CD4-positive, alpha-beta T cell treated with Interferon alpha-2 for 1 hour (primary cell): ENCODE measurements at regions not wholly inside any gene's neighbourhood (a gene's known extent, or its start where the extent isn't known, plus 50 kb on each side); places are given as distances from the start of the nearest gene placed in this dataset.
"Not testable (repeated sequence)": the region's sequence is repeated elsewhere in the genome, so short reads cannot be mapped to it uniquely, and the experiment has no call there.

Source experiments
- DNase-seq, 2 donors: peaks; one replicate each; pipeline ENCODE4 v3.0.0-alpha.2; 2020 to 2022

DNA sequence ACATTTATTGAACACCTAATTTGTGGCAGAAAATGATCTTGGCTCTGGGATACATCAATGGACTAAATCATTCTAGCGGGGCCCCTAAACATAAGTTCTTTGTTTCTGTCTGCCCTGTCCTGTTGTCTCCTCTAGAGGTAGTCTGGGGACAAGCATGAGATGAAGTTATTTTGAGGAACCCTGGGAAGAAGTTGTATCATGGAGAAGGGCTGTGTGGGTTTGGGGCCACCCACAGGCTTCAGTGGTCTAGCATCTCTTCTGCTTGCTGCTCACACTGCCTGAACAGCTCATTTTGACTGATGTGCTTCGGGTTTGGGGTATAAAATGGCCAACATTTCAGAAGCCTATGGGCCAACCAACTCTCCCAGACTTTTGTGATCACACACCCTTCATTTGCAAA lies 50.3 kb upstream of the OSBPL11 start:
- DNase-seq, result no peak

DNA sequence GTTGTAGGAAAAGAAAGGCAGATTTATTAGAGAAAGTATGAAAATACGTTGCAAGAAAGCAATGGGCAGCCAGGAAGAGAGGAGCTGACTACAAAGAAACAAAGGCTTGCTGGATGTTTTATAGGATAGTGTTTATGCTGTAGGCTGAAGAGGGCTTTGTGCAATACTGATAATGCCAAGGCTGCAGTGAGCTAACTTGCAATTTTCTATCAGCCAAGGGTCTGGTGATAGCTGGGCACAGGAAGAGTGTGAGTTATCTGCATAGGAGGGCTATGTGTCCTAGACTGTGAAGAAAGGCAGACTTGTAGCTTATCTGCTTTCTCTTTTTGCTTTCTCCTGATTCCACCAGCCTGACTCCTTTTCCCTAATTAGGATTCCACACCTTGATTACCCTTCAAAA lies 51.3 kb upstream of the OSBPL11 start:
- DNase-seq, result no peak

DNA sequence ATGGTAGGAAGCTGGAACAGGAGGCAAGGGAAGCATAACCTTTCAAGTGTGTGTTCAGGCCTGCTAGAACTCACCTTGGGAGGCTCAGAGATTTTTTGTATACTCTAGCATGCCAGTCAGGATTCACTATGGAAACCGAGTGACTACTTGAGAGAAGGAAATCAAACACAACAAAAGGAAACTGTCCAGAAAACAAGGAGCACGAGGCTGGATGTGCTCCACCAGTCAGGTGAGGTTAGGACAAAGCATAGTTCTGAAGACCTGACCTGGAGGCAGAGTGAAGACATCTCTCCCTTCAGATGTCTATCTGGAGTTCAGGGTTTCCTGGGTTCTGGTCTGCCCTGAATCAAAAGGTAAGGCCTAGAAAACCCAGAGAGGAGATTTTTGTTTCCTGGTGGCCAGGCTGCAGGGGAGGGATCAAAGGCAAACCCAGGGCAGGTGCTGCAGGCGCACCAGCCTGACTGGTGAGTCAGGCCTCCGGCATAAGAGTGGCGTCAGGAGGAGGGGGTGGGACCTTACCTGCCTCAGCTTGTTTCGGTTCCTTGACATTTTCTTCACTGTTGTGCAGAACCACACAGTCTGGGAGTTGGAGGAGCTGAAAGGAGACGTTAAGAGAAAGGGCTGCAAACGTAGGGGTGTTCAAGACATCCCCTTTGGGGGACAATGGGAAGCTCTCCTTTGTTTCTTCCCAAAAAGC lies 52.2 kb upstream of the OSBPL11 start:
- DNase-seq, result no peak

DNA sequence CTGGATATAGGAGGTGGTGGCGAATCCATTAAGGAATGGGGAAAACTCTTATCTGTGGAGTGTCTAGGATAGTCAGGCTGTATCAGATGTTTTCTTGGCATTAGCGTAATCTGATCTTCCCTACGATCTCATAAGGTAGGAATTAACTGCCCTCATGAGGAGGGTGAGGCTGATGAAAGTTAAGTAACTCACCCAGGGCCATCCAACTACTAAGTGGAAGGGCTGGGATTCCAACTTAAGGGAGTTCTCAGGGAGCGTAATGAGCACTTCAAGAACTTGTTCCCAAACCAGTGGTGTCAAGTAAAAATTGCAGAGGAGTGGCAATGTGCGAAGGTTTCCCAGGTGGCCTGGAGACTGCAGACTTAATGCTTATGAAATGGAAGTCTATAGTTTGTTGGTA lies 55.9 kb upstream of the OSBPL11 start:
- DNase-seq, result no peak

DNA sequence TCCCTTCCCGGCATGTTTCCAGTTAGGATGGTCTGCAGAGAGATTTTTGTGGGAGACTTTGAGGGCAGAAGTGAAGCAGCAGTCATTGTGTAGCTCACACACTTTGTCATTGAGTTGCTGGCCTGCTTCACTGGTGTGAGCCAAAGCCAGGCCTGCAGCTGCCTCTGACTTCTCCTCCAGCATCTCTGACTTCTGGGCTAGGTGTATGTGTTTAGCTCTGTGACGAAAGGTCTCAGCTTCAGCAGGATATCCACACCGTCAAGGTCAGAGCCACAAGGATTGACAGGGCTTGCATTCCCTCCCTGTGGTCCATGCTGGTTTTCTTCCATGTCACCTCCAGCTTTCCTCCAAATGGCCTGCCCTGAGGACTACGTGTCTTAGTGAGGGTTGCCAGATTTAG lies 57.1 kb upstream of the OSBPL11 start:
- DNase-seq, result no peak

DNA sequence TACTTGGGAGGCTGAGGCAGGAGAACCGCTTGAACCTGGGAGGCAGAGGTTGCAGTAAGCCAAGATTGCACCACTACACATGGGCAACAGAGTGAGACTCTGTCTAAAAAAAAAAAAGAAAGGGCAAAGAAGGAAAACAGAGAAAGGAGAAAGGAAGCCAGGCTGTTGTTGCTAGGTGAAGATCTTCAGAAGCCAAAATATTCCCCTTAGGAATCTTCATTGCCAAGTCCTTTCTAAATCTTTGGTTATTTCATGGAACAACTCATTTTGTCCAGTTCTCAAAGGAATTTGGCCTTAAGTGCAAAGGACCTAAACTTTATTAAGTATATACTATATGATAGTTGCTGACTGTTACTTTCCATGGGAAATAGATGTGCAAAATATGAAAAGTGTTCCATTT lies 59.2 kb upstream of the OSBPL11 start:
- DNase-seq, result no peak

DNA sequence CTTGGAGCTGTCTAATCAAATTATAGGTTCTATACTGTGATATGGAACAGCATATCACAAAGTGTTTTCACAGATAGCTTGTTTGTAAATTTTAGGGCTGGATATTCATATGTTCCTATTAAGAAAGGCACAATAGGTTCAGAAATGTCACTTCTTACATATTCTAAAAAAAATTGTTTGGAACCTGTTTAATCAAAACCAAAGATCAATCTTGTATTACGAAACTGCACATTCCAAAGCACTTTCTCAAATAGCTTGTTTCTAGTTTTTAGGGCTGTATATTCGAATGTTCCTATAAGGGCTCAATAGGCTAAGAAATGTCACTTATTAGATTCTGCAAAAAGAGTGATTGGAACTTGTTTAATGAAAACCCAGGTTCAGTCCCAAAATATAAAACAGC lies 67.4 kb upstream of the OSBPL11 start:
- no peak for DNase-seq

DNA sequence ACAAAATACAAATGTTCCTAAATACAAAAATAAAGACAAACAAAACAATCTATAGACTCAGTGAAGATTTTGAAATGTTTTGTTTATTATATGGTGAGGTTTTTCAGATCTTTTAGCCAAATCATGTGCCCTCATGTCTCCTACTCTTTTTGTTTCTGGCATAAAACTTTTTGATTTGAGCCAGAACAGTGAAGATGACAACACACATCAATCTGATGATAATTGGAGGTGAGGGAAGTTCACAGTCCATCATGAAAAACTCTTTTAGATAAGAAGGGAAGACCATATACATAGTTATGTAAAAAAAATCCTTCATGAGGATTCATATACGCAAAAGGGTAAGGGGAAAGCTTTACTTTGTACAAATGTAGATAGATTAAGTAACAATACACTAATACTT lies 75.1 kb upstream of the OSBPL11 start:
- no peak for DNase-seq

DNA sequence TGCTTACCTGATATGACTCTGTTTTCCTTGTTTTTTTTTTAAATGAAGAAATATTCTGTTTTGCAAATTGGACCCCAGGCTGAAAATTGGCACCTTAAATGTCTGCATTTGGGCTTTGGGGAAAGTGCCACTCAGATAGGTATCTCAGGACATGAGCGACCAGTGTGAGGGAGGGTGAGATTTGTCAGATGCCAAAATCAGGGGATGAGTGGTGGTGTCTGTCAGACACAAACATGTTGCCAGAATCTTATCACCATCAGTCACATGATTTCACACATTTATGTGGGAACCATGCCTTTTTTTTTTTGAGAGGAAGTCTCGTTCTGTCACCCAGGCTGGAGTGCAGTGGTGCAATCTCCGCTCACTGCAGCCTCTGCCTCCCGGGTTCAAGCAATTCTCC lies 75.6 kb upstream of the OSBPL11 start:
- DNase-seq, result peak in 1 of 2 donors; percentile 35

DNA sequence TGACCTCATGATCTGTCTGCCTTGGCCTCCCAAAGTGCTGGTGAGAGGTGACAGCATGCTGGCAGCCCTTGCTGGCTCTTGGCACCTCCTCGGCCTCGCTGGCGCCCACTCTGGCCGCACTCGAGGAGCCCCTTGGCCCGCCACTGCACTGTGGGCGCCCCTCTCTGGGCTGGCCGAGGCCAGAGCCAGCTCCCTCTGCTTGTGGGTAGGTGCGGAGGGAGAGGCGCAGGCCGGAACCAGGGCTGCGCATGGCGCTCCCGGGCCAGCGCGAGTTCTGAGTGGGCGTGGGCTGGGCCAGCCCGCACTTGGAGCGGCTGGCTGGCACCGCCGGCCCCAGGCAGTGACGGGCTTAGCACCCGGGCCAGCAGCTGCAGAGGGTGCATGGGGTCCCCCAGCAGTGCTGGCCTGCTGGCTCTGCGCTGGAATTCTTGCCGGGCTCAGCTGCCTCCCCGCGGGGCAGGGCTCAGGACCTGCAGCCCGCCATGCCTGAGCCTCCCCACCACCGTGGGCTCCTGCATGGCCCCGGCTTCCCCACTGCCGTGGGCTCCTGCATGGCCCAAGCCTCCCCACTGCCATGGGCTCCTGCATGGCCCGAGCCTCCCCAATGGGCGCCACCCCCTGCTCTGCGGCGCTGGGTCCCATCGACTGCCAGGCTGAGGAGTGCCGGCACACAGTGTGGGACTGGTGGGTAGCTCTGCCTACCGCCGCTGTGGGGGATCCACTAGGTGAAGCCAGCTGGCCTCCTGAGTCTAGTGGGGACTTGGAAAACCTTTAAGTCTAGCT lies 76.4 kb upstream of the OSBPL11 start:
- DNase-seq, result no peak

DNA sequence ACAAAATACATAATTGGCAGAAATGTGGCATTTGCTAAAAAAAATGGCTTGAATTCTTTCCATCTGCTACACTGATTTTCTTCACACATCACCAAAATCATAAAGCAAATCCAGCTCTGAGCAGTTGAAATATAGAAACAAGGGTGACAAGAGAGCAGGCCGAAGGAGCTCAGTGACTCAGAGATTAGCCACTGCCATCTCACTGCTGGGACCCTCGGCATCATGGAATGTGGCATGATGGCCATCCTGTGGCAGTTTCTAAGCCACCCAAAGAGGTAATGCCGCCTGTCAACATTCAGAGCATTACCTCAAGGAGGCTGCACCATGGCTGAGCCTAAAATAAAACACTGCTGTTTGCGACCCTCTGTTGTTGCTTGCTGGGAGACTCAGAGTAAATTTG lies 80.5 kb upstream of the OSBPL11 start:
- no peak for DNase-seq

DNA sequence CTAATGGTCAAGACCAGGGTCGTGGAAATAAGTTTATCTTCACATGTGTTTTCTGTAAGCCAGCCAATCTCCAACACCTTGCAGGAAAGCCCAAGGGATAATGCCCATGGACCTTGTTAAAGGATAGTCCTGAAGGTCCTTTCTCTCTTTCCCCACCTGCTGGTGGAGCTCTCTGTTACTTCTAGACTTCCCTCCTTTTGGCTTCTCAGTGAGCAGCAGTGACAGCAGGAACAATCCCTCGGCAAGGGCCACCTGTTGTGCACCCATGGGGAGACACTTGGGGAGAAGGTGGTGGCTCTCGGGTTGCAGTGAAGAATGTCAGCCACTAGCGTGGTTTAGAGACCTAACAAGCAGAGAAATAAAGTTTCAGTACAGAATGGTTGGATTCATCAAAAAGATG lies 84.0 kb upstream of the OSBPL11 start:
- no peak for DNase-seq

DNA sequence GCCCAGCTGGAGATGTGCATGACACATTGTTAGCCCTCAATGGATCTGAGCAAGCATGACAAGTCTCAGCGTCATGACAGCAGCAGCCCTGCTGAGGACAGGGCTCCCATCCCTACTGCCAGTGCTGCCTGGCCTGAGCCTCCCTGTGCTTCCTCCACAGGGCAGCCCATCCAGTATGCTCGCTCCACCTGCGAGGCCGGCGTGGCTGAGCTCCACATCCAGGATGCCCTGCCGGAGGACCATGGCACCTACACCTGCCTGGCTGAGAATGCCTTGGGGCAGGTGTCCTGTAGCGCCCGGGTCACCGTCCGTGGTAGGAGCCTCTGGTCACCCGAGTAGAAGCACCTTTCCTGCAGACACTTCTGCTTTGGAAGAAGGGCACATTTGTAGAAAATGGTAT lies 85.8 kb upstream of the OSBPL11 start:
- no peak for DNase-seq

DNA sequence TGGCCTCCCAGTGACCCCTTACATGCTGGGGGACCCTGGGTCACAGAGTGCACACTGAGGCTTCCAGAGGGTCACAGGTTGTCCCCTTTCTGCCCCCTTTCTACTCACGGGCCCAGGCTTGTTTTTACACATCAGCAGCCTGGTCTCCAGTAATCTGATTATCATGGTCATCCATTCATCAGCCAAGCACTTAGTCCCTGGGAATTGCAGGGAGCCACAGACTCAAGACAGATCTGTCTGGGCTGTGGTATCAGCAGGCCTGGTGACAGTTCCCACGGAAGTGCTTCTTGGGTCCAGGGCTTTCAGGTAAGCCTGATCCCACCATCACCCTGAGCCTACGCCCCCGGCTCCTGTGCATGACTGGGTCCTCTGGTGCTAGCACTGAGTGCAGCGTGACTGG lies 86.6 kb upstream of the OSBPL11 start:
- not testable (repeated sequence) for DNase-seq

DNA sequence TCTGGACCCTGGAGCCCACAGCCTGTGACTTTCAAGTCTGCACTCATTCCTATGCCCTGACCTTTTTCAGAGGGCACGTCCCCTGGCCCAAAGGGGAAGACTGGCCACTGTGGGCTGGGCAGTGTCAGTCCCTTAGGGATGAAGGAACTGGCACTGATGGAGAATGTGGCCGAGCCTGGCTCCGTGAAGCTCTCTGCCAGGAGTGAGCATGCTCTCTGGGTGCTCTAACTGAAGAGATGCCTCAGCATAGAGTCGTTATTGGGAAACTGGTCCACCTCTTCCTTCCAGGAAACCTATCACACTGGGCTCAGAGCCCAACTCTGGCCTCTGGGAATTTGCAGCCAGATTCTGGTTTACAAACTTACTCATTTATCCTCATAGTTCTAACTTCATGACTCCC lies 87.3 kb upstream of the OSBPL11 start:
- not testable (repeated sequence) for DNase-seq

DNA sequence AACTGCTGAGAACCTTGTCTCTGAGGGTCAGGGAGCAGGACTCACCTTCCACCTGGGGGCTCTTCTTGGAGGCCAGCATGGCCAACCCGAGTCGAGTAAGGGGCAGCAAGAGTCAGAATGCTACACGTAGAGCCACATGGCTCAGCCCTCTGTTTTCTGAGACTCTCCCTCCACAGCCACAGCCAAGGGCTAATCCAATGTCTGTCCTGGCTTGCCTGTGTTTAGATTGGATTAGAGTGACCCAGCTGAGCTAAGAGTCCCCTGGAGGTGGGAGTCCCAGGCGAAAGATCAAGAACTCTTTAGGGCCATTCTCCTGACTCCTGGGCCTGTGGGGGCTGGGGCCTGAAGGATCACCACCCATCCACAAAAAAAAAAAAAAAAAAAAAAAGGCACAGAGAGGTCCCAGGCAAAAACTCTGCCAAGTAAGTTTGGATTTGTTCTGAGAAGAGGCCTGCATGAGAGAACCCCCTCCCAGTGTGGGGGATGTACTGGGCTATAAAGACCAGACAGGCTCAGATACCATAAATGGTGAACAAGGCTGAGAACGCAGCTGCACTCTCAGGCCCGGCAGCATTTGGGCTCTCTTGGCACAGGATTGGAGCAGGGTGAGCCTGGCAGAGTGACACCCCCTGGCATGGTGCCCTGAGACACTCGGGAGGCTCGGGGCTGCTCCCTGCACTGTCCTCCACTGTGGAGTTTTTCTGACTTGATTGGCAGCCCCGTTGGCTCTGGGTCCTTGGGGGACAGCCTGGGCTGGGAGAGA lies 88.0 kb upstream of the OSBPL11 start:
- DNase-seq, result no peak

DNA sequence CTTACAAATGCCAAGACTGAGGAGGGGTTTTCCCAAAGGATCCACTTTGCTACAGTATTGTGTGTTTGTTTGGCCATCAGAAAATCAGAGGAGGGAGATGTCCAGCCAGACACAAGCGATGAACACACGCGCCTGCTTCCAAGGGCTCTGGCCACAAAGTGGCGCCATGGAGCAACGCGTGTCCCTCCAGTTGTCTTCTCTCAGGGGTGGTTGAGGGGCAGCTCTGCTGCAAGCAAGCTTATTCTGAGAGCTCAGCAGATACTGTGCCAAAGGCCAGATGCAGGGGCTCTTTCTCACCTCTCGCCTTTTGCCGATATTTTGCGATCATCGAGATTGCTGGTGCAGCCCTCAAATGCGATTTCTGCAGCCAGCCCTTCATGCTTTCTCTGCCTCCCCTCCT lies 88.9 kb upstream of the OSBPL11 start:
- no peak for DNase-seq

DNA sequence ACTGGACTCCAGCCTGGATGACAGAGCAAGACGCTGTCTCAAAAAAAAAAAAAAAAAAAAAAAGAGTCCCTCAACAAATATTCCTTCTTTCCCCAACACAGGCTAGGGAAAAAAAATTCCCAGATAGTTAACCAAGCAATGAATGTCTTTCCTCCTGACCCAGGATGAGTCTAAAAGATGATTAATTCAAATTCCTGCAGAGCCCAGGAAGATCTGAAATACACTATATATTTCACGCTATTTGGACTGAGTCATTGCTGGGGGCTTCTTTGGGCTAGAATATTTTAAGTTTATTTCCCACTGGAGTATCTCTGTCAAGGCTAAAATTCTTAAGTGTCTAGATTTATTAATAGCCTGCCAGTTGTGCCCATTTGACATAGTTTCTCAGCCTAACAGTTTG lies 90.4 kb upstream of the OSBPL11 start:
- not testable (repeated sequence) for DNase-seq

DNA sequence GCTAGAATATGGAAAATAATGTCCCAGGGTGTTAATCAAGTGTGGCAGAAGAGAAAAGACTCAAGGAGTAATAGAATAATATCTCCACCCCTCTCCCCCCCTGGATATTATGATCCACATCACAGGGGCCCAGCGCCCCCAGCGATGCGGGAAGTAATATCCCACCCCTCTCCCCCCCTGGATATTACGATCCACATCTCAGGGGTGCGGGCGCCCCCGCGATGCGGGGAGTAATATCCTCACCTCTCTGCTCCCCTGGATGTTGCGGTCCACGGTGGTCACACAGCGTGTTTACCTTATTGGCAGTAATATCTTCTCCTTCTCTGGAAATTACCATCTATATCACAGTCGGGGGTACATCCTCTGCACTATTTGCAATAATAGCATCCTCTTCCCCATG lies 97.1 kb upstream of the OSBPL11 start:
- DNase-seq, result no peak

DNA sequence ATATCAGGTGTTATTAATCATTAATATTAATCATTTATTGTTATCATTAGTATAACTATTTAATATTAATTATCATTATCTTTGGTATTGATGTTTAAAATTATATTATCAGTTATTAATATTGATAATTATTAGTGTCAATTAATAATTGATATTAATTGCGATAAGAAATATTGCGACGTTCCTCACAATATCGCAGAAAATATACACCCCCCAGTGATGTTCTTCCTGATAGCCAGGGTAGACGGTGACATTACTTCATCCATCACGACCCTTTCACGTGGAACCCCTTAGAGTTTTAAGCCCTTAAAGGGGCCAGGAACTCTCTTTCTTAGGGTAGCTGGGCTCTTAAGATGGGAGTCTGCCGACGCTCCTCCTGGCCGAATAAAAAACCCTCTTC lies 98.6 kb upstream of the OSBPL11 start:
- DNase-seq, result no peak

DNA sequence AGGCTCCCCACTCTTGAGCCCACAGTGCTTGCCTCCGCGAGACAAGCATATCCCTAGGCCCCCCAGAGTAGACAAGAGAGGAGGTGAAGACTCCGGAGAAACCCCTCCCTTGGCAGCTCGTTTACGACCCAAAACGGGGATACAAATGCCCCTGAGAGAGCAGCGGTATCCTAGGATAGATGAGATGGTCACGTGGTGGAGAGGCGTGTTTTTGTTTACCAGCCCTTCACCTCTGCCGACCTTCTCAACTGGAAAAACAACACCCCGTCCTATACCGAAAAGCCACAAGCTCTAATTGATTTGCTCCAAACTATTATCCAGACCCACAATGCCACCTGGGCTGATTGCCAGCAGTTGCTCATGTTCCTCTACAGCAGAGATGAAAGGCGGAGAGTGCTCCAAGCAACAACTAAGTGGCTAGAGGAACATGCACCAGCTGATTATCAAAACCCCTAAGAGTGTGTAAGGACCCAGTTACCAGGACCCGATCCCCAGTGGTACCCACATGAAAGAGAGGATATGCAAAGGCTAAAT lies 99.5 kb upstream of the OSBPL11 start:
- no peak for DNase-seq

DNA sequence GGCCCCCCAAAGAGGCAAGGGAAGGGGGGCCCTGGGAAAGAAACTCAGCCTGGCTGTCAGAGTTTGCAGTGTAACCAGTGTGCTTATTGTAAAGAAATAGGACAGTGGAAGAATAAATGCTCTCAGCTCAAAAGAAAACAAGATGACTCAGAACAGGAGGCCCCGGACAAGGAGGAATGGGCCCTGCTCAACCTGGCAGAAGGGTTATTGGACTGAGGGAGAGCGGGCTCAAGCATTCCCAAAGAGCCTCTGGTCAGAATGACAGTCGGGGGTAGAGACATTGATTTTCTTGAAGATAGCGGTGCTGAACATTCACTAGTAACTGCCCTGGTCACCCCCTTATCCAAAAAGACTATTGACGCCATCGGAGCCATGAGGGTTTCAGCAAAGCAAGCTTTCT lies 100.4 kb upstream of the OSBPL11 start:
- no peak for DNase-seq

DNA sequence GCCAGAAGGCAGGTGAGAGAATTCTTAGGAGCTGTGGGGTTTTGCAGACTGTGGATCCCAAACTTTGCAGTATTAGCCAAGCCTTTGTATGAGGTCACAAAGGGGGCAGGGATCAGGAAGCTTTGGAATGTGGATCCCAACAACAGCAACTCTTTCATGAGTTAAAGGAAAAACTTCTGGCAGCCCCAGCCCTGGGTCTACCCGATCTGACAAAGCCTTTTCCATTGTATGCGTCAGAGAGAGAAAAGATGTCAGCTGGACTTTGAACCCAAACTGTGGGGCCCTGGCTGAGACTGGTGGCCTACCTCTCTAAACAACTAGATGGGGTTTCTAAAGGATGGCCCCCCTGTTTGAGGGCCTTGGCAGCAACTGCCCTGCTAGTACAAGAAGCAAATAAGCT lies 101.8 kb upstream of the OSBPL11 start:
- DNase-seq, result not testable (repeated sequence)
